NCI-H187 (cell line): ENCODE measurements at regions not wholly inside any gene's neighbourhood (a gene's known extent, or its start where the extent isn't known, plus 50 kb on each side); places are given as distances from the start of the nearest gene placed in this dataset.
"Not testable (repeated sequence)": the region's sequence is repeated elsewhere in the genome, so short reads cannot be mapped to it uniquely, and the experiment has no call there.

Experiments
- DNase-seq, 2 experiments: peaks; one replicate each; lab custom pipeline; 2025; lab: John Stamatoyannopoulos, UW

- DNase-seq = no peak
Observed at GRCh38 chr12:5096241-5096924, 52.7 kb downstream of the KCNA5 start.

DNA sequence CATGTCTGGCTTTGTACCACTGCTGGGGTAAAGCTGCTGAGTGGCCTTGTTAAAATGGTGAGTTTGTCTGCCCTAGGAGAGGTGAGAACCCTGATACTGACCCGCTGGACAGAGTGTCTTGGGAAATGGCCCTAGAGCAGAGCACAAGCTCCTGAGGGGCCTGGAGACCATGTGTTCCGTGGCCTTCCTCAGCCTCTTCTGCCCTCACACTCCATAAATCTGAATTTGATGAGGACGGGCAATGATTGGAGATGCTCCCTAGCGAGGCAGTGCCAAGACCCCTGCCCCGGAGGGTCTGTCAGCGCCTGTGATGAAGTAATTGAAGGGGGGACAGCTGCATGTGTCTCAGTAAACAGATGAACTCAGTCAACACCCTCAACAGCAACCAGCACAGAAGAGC is 54.1 kb downstream of the KCNA5 start:
- no peak for DNase-seq

- no peak for DNase-seq
Observed at GRCh38 chr12:5099136-5099535, 55.5 kb downstream of the KCNA5 start.

DNA sequence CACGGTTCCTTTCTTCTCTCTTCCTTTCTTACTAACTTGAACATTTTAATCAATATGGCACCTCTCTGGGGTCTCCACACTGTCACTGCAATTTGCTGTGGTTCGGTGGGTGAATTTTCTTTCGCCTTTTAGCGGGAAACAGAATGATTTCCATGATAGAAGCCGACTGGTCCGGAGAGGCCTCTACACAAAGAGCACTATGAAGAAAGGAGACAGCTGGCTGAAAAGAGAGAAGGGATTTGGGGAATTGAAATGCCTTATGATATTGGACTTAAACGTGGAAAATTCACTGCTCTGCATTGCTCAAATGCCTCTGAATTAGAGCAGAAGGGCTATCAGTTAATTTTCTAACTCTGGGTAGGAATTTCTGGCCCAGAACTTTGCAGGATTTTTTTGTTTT is 55.9 kb downstream of the KCNA5 start:
- DNase-seq = no peak

- DNase-seq = no peak
Observed at GRCh38 chr12:5101686-5102085, 58.0 kb downstream of the KCNA5 start.

DNA sequence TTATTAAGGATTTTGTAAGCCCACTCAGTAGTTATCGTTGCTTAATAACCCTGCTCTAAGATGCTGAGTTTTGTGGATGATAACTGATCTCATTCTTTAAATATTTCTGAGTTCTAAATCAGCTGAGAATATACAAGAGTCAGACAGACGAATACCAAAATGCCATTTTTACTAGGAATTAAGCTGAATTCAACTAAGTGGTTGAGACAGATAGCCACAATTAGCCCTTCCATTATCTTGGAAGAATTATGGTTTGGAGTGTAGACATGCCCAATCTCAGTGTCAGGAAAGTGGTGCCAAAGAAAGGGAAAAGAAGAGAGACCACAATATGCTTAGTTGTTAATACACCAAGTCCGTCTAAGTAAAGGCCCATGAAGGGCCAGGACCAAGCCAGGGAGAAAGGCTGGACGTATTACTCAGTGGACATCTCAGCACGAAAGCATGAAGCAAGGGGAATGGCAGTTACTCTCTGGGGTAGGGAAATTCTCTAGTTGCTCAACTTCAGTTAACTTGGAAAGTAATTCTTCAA is 58.6 kb downstream of the KCNA5 start:
- no peak for DNase-seq

DNA sequence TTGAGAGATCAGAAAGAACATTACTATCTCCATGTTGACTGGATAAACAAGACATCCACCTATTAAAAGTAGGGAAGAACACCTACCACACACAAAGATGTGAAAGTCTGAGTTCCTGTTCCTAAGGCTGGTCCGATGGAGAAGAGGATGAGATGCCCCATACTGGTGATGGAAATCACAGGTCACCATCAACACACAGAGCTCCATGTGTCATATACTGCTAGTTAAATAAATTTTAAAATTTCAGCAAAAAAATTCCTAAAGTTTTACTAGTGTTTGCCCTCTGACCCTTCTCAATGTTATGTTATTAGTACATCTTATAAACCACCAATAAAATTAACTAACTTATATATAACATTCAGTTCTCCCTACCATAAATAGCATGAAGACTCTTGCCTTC is 59.1 kb downstream of the KCNA5 start:
- DNase-seq = no peak

DNA sequence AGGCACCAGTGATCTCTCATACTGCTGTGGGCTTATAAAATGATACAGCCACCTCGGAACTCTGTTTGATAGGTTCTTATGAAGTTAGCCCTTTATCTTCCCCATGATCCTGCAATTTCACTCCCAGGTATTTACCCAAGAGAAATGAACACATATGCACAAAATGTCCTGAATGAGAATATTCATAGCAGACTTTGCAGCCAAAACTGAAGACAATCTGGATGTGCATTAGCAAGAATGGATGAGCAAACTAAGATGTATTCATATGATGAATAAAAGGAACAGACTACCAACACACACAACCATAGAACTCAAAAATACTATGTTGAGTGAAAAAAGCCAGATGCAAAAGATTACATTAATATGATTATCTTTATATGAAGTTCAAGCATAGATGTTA is 66.7 kb downstream of the KCNA5 start:
- DNase-seq = no peak

DNA sequence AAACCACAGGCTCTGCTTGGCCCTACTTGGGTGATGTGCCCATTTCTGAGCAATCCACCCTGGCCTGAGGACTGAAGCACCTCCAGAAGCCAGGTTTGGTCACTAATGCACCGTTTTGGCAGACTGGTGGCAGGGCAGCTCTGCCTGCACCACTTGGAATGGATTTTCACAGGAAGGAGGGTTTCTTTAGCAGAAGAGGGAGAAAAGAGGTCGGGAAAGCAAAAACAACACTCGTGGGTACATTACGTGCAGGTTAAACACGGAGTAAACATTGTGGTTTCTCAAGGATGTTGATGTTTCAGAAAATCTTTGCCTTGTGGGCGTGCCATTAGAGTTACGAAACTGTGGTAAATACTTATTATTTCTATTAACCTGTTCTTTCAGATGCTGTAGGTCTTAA is 70.8 kb downstream of the KCNA5 start:
- DNase-seq = no peak

GRCh38 chr12:5121784-5122183 is 78.1 kb downstream of the KCNA5 start:
- DNase-seq = not testable (repeated sequence)

DNA sequence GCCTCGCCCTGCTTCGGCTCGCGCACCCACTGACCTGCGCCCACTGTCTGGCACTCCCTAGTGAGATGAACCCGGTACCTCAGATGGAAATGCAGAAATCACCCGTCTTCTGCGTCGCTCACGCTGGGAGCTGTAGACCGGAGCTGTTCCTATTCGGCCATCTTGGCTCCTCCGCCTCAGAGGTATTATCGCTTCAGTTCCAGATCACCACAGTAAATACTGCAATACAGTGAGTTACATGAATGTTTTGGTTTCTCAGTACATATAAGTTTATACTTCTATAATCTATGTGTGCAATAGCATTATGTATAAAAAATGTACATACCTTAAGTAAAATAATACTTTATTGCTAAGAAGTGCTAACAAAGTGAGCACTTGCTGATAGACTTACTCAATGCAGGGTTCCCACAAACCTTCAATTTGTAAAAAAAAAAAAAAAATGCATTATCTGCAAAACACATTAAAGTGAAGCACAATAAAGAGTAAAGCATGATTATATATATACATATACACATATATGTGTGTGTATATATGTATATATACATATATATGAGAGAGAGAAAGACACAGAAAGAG is 78.7 kb downstream of the KCNA5 start:
- DNase-seq = not testable (repeated sequence)

GRCh38 chr12:5123921-5124320 is 80.2 kb downstream of the KCNA5 start:
- no peak for DNase-seq

GRCh38 chr12:5124401-5124800 is 80.7 kb downstream of the KCNA5 start:
- no peak for DNase-seq

DNA sequence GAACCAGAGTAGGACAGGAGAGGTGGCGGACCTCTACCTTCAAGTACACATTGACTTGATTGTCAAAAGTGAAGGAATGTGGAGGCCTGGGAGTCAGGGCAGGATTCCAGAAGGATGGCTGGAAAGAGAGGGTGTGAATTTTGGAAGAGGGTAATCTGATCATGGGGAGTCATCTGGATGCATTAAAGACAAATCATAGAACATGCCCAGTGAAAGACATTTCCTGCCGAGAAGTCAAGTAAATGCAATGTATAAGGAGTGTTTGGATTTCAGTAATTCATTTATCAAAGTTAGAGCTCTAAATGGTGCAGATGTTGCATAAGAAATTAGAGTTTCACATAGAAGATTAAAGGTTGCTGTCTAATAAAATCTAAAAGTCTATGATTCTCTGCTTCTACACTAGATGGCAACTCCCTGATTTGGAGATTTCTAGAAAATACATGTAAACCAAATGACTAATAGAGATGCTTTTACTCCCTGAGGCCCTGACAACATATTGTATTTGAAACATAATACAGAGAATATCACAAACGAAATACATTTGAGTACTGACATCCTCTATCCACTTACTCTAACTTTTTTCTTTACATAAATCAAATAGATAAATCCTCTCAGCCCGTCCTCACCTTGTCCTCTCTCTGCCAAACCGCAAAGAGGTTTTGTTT is 91.3 kb downstream of the KCNA5 start:
- no peak for DNase-seq

DNA sequence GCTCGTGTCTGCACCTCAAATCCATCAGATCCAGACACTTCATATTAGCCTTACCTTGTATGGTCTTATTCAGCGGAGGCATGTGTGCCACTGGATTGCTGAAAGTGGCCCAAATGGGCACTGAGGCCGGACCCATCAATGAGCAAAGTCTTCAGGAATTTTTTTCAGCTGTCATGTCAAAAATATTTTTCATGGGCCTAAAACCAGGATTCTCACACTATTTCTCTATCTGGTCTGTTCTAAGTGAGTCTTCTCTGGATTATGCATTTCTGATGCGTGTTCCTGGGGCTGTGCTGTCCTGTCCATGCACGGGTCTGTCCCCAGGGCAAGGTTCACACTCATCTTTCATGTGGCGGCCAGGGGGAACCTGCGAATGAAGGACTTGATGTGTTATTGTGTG is 94.6 kb downstream of the KCNA5 start:
- no peak for DNase-seq

- no peak for DNase-seq
Observed at GRCh38 chr12:5138845-5139244, 95.2 kb downstream of the KCNA5 start.

DNA sequence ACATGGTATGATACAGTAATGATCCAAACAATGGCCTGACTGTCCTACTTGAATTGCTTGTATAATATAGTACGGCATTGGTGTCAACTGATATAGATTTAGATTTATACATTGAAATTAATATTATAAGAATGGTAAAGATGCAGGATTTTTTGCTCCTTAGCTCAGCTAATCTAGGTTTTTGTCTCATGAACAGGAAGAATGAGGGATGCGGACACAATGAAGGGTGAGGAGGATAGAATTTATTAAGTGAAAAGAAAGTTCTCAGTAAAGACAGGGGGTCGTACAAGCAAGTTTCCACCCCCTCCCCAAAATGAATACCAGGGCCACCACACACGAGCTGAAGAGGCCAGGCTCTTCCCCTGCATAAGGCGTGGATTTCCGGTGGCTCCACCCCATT is 96.1 kb downstream of the KCNA5 start:
- no peak for DNase-seq

DNA sequence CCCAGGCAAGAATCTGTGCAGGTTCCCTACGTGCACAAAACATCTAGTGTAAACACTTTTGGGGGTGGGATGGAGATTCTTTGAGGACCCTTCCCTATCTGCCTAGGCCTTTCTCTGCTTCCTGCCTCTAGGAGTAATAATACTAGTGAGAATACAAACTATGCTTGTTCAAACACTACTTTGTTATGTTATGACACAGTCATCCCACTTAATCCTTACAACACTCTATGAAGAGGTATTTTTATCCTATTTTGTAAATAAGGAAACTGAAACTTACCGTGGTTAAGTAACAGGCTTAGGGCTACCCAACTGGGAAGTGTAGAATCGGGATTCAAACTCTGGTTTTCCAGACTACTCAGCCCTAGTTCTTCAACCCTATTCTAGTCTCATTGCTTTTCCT is 96.5 kb downstream of the KCNA5 start:
- no peak for DNase-seq

GRCh38 chr12:5148880-5149279 is 105.2 kb downstream of the KCNA5 start:
- DNase-seq = no peak

DNA sequence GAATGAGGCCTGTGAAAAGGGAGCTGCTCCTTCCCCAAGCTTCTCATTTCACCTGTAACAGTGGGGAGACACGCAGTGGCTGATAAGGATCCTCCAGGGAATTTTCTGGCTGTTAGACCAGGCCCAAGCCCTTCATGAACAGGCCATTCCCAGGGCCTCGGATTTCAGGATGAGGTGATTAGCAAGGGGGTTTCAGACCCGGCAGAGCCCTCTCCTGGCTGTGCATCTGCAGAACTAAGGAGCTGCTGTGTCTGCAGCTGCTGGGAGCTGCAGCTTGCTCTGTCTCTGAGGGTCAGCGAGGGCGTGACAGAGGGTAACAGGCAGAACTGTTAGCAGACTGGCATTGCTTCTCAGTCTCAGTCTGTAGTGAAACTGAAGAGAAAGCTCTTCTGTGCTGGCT is 110.4 kb downstream of the KCNA5 start:
- DNase-seq = no peak

DNA sequence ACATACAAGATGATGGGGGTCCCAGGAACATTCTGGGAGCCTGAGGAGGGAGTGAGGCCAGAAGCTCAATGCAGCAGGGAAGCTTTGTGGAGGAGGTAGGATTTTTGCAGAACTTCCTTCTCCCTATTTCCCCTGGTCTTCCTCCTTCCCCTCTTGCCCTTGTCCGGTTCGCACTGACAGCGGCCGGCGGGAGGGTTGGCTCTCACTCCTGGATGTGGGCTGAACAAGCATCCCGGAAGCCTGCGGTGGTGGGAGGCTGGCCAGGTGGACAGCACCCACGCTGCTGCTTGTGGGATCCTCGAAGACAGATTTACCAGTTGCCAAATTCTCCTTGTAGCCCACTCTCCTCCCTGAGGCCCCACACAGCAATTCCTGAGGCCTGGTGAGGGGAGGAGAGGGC is 112.2 kb downstream of the KCNA5 start:
- DNase-seq = no peak

- no peak for DNase-seq
Observed at GRCh38 chr12:5160827-5161226, 117.1 kb downstream of the KCNA5 start.

DNA sequence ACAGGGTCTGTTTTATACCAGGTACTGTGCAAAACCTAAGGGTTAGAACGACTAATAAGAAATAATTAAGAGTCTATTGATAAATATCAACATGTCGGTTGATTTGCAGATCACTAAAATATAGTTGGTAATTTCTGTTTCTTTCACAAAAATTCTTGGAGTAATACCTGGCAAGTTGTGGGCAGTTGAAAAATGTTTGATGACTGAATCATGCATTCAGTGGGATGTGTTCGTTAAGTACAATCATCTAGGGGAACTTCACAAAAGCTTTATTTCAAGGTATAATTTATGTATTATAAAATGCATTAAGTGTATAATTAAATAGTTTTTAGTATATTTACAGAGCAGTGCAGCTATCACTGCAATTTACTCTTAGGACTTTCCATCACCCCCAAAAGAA is 120.0 kb downstream of the KCNA5 start:
- DNase-seq = no peak
